Skeletal muscle satellite cell (primary cell): ENCODE measurements at regions not wholly inside any gene's neighbourhood (a gene's known extent, or its start where the extent isn't known, plus 50 kb on each side); places are given as distances from the start of the nearest gene placed in this dataset.
A peak's percentile ranks its signal among the peaks of the same experiment; 100 is the strongest.

ENCODE experiments used
- H3K27me3 ChIP-seq: 2 replicates; pipeline ENCODE4 v1.7.0; 2013; ENCODE audit warnings: low read length; ENCODE audit not compliant: control insufficient read depth, insufficient read depth
- H3K36me3 ChIP-seq: 2 replicates; pipeline ENCODE4 v1.7.0; 2013; ENCODE audit warnings: mild to moderate bottlenecking, control low read depth, low read length; ENCODE audit not compliant: insufficient read depth
- H3K4me1 ChIP-seq: 2 replicates; pipeline ENCODE4 v1.7.0; 2013; ENCODE audit warnings: low read length; ENCODE audit not compliant: control insufficient read depth, insufficient read depth
- H3K4me2 ChIP-seq: 2 replicates; pipeline ENCODE4 v1.7.0; 2013; ENCODE audit warnings: mild to moderate bottlenecking, low read length
- H3K4me3 ChIP-seq: 2 replicates; pipeline ENCODE4 v1.7.0; 2013; ENCODE audit warnings: low read length
- H3K9ac ChIP-seq: 2 replicates; pipeline ENCODE4 v1.7.0; 2013; ENCODE audit warnings: mild to moderate bottlenecking, low read depth, low read length, moderate library complexity
- H3K9me3 ChIP-seq: replicated peaks from 2 replicates; pipeline ENCODE4 v1.7.0; 2013; ENCODE audit warnings: mild to moderate bottlenecking, control low read depth, low read length

- H3K9me3 ChIP-seq = no peaks in the 10 kb centered on the region
- peak overlapping the region; percentile 33 for H3K4me3 ChIP-seq
- peak overlapping the region; percentile 46 for H3K9ac ChIP-seq
These were observed 180.4 kb downstream of the SLIT2 start for GRCh38 chr4:20432088-20432487.

GRCh38 chr4:20433097-20433705, 181.5 kb downstream of the SLIT2 start:
- Histone ChIP-seq H3K27me3 (no peaks in the 10 kb centered on the region), H3K4me2 (no peak overlapping the region), H3K9ac (no peak overlapping the region), H3K36me3 (no peaks in the 10 kb centered on the region), H3K9me3 (no peaks in the 10 kb centered on the region), H3K4me3 (no peak overlapping the region), H3K4me1 (peaks cover 29% of the 10 kb centered on the region)

More at GRCh38 chr4:20432088-20432487, 180.4 kb downstream of the SLIT2 start:
- H3K4me1 ChIP-seq = peaks cover 29% of the 10 kb centered on the region
- no peaks in the 10 kb centered on the region for H3K27me3 ChIP-seq
- H3K36me3 ChIP-seq = no peaks in the 10 kb centered on the region
- peak overlapping the region; percentile 73 for H3K4me2 ChIP-seq

- Histone ChIP-seq H3K27me3 (no peaks in the 10 kb centered on the region), H3K9me3 (no peaks in the 10 kb centered on the region), H3K4me3 (no peak overlapping the region), H3K36me3 (no peaks in the 10 kb centered on the region), H3K4me1 (no peaks in the 10 kb centered on the region), H3K4me2 (no peak overlapping the region), H3K9ac (no peak overlapping the region)
These were observed 188.5 kb downstream of the SLIT2 start for GRCh38 chr4:20440170-20440569.

GRCh38 chr4:20443015-20443805, 191.5 kb downstream of the SLIT2 start:
- peaks cover 5% of the 10 kb centered on the region for H3K4me1 ChIP-seq
- H3K36me3 ChIP-seq = no peaks in the 10 kb centered on the region
- H3K27me3 ChIP-seq = no peaks in the 10 kb centered on the region
- H3K4me3 ChIP-seq = no peak overlapping the region
- H3K4me2 ChIP-seq = no peak overlapping the region
- H3K9ac ChIP-seq = no peak overlapping the region
- H3K9me3 ChIP-seq = no peaks in the 10 kb centered on the region

GRCh38 chr4:20444599-20445337, 193.1 kb downstream of the SLIT2 start:
- Histone ChIP-seq H3K36me3 (no peaks in the 10 kb centered on the region), H3K4me1 (peaks cover 5% of the 10 kb centered on the region), H3K27me3 (no peaks in the 10 kb centered on the region), H3K4me3 (no peak overlapping the region), H3K4me2 (no peak overlapping the region), H3K9ac (no peak overlapping the region), H3K9me3 (no peaks in the 10 kb centered on the region)

- Histone ChIP-seq H3K4me3 (no peak overlapping the region), H3K9ac (no peak overlapping the region), H3K4me2 (no peak overlapping the region), H3K9me3 (no peaks in the 10 kb centered on the region), H3K36me3 (no peaks in the 10 kb centered on the region), H3K4me1 (peaks cover 5% of the 10 kb centered on the region), H3K27me3 (no peaks in the 10 kb centered on the region)
These were observed 194.4 kb downstream of the SLIT2 start for GRCh38 chr4:20445933-20446723.

- H3K4me1 ChIP-seq = peaks cover 5% of the 10 kb centered on the region
- H3K27me3 ChIP-seq = no peaks in the 10 kb centered on the region
- H3K4me3 ChIP-seq = no peak overlapping the region
- no peak overlapping the region for H3K9ac ChIP-seq
- no peaks in the 10 kb centered on the region for H3K36me3 ChIP-seq
- H3K9me3 ChIP-seq = no peaks in the 10 kb centered on the region
- no peak overlapping the region for H3K4me2 ChIP-seq
These were observed 195.4 kb downstream of the SLIT2 start for GRCh38 chr4:20447103-20447502.

- no peaks in the 10 kb centered on the region for H3K27me3 ChIP-seq
- no peak overlapping the region for H3K4me2 ChIP-seq
- H3K4me1 ChIP-seq = peaks cover 10% of the 10 kb centered on the region
- no peaks in the 10 kb centered on the region for H3K9me3 ChIP-seq
- H3K9ac ChIP-seq = no peak overlapping the region
- no peak overlapping the region for H3K4me3 ChIP-seq
- no peaks in the 10 kb centered on the region for H3K36me3 ChIP-seq
These were observed 200.3 kb downstream of the SLIT2 start for GRCh38 chr4:20451986-20452385.

GRCh38 chr4:20454515-20454914, 202.8 kb downstream of the SLIT2 start:
- no peak overlapping the region for H3K9ac ChIP-seq
- peaks cover 12% of the 10 kb centered on the region for H3K4me1 ChIP-seq
- H3K4me2 ChIP-seq = no peak overlapping the region
- H3K36me3 ChIP-seq = no peaks in the 10 kb centered on the region
- no peaks in the 10 kb centered on the region for H3K27me3 ChIP-seq
- H3K9me3 ChIP-seq = no peaks in the 10 kb centered on the region
- no peak overlapping the region for H3K4me3 ChIP-seq

GRCh38 chr4:20456407-20456806, 204.7 kb downstream of the SLIT2 start:
- H3K9ac ChIP-seq = no peak overlapping the region
- no peak overlapping the region for H3K4me3 ChIP-seq
- no peaks in the 10 kb centered on the region for H3K36me3 ChIP-seq
- no peak overlapping the region for H3K4me2 ChIP-seq
- no peaks in the 10 kb centered on the region for H3K27me3 ChIP-seq
- H3K9me3 ChIP-seq = no peaks in the 10 kb centered on the region
- peaks cover 12% of the 10 kb centered on the region for H3K4me1 ChIP-seq
